Activated naive CD8-positive, alpha-beta T cell treated with anti-CD3 and anti-CD28 coated beads, Interleukin-2, amount 50 U/mL, for 24 hours (primary cell): ENCODE measurements at regions not wholly inside any gene's neighbourhood (a gene's known extent, or its start where the extent isn't known, plus 50 kb on each side); places are given as distances from the start of the nearest gene placed in this dataset.

Experiments
- ATAC-seq: fragments of 150-1000 bp; cut with Tn5 transposase; one replicate; pipeline ENCODE4 v1.10.0; 2021
- DNase-seq: peaks from one replicate; pipeline ENCODE4 v3.0.0; 2021
- H3K27ac Mint-ChIP-seq: one replicate; pipeline ENCODE4 v1.8.0; 2021; ENCODE audit warnings: mild to moderate bottlenecking, mixed read lengths
- H3K27me3 Mint-ChIP-seq: one replicate; pipeline ENCODE4 v1.8.0; 2021; ENCODE audit warnings: mixed read lengths
- H3K36me3 Mint-ChIP-seq: one replicate; pipeline ENCODE4 v1.8.0; 2021; ENCODE audit warnings: low read depth, mixed read lengths
- H3K4me1 Mint-ChIP-seq: one replicate; pipeline ENCODE4 v1.8.0; 2021; ENCODE audit warnings: mixed read lengths
- H3K4me3 Mint-ChIP-seq: one replicate; pipeline ENCODE4 v1.8.0; 2021; ENCODE audit warnings: mild to moderate bottlenecking, moderate library complexity, mixed read lengths
- H3K9me3 Mint-ChIP-seq: one replicate; pipeline ENCODE4 v1.8.0; 2021; ENCODE audit warnings: mixed read lengths

DNA sequence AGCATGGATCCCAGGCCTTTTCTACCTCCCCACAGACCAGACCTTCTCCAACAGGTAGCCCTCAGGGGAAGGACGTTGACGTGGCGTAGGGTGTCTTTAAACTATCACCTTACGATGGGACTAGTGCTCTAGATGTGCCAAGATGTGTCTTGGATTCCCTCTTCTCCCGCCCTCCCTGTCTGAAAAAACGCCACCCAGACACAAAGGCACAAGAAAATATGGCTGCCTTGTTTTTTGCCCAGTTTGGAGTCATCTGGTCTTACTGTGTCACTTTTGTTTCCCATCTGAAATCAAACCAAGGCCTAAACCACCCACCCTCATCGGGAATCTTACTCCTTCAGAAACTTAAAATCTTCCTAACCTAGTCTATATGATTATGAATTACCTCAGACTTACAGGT, 235.4 kb downstream of the OR13H1 start:
- Mint-ChIP-seq H3K9me3 (no peaks in the 10 kb centered on the region), H3K4me3 (no peak overlapping the region), H3K4me1 (no peaks in the 10 kb centered on the region), H3K36me3 (no peaks in the 10 kb centered on the region), H3K27ac (no peak overlapping the region), H3K27me3 (no peaks in the 10 kb centered on the region)
- DNase-seq (no peak), ATAC-seq (no peak)

DNA sequence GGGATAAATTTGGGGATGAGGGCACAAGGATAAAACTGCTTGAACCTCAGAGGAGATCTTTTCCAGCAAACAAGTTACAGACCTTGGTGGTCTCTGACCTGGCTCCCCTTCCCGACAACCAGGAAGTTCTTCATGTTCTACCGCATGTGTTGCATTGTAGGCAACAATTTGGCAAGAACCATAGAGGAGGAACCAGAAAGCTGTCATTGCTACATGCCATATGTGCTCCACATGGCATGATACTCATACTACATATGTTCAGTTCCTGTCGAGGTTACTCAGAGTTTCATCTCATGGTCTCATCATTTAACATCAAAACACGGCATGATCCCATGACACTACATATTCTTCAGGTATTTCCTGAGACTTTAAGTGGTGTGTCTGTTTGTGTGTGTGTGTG, 235.9 kb downstream of the OR13H1 start:
- H3K4me3 Mint-ChIP-seq = no peak overlapping the region
- DNase-seq (no peak), ATAC-seq (no peak)
- no peaks in the 10 kb centered on the region for H3K27me3 Mint-ChIP-seq
- no peaks in the 10 kb centered on the region for H3K36me3 Mint-ChIP-seq
- H3K4me1 Mint-ChIP-seq = no peaks in the 10 kb centered on the region
- H3K9me3 Mint-ChIP-seq = no peaks in the 10 kb centered on the region
- no peak overlapping the region for H3K27ac Mint-ChIP-seq

DNA sequence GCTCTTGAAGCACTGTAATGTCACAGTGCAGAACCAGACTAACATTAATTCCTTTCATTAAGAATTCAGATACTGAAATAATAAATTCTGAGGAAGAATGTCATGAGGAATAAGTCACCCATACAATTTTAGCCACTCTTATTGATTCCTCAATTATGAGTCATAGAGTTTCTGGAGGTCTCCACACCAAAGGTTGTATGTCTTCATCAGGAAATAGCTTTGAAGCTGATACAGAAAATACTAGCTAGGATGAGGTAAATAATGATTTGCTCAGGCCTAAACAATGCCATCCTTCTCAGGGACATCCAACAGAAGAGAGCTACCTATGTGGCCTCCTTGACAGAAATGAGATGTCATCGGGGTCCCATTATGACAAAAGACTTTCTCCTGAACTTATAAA, 238.8 kb downstream of the OR13H1 start:
- H3K27ac Mint-ChIP-seq = no peak overlapping the region
- no peak for ATAC-seq
- H3K4me1 Mint-ChIP-seq = no peaks in the 10 kb centered on the region
- H3K4me3 Mint-ChIP-seq = no peak overlapping the region
- no peaks in the 10 kb centered on the region for H3K9me3 Mint-ChIP-seq
- no peaks in the 10 kb centered on the region for H3K36me3 Mint-ChIP-seq
- DNase-seq = no peak
- no peaks in the 10 kb centered on the region for H3K27me3 Mint-ChIP-seq

- Mint-ChIP-seq H3K4me3 (no peak overlapping the region), H3K4me1 (no peaks in the 10 kb centered on the region), H3K27me3 (no peaks in the 10 kb centered on the region), H3K36me3 (no peaks in the 10 kb centered on the region), H3K9me3 (no peaks in the 10 kb centered on the region), H3K27ac (no peak overlapping the region)
- ATAC-seq (no peak), DNase-seq (no peak)
Measured at GRCh38 chrX:131783555-131784308, 239.4 kb upstream of the STK26 start.

DNA sequence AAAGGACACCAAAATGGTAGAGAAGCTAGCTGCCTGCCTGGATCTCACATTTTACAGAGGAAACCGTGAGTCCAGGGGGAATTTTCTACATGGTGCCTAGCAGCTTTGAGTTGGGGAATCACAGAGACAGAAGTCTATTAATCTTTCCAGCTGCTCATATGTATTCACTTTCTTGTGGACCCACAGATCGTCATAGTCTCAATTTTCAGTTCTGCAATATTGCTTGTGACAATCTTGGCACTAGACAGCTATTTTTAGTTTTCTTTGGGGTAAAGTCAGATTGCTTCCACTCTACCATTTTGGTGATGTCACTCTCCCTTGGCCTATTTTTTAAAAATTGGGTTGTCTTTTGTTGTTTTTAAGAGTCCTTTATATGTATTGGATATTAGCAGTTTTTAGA, 233.4 kb upstream of the STK26 start:
- H3K9me3 Mint-ChIP-seq = no peaks in the 10 kb centered on the region
- no peak overlapping the region for H3K27ac Mint-ChIP-seq
- DNase-seq = no peak
- H3K27me3 Mint-ChIP-seq = no peaks in the 10 kb centered on the region
- no peaks in the 10 kb centered on the region for H3K4me1 Mint-ChIP-seq
- ATAC-seq = no peak
- peaks cover 2% of the 10 kb centered on the region for H3K36me3 Mint-ChIP-seq
- H3K4me3 Mint-ChIP-seq = no peak overlapping the region

GRCh38 chrX:131791608-131792355, 231.3 kb upstream of the STK26 start:
- ATAC-seq (no peak), DNase-seq (no peak)
- H3K36me3 Mint-ChIP-seq = peaks cover 2% of the 10 kb centered on the region
- no peaks in the 10 kb centered on the region for H3K4me1 Mint-ChIP-seq
- no peak overlapping the region for H3K27ac Mint-ChIP-seq
- no peak overlapping the region for H3K4me3 Mint-ChIP-seq
- H3K9me3 Mint-ChIP-seq = no peaks in the 10 kb centered on the region
- no peaks in the 10 kb centered on the region for H3K27me3 Mint-ChIP-seq

GRCh38 chrX:131792356-131792749, 230.7 kb upstream of the STK26 start:
- Mint-ChIP-seq H3K36me3 (peaks cover 2% of the 10 kb centered on the region), H3K4me3 (no peak overlapping the region), H3K27me3 (no peaks in the 10 kb centered on the region), H3K9me3 (no peaks in the 10 kb centered on the region), H3K4me1 (no peaks in the 10 kb centered on the region), H3K27ac (no peak overlapping the region)
- ATAC-seq (no peak), DNase-seq (no peak)

DNA sequence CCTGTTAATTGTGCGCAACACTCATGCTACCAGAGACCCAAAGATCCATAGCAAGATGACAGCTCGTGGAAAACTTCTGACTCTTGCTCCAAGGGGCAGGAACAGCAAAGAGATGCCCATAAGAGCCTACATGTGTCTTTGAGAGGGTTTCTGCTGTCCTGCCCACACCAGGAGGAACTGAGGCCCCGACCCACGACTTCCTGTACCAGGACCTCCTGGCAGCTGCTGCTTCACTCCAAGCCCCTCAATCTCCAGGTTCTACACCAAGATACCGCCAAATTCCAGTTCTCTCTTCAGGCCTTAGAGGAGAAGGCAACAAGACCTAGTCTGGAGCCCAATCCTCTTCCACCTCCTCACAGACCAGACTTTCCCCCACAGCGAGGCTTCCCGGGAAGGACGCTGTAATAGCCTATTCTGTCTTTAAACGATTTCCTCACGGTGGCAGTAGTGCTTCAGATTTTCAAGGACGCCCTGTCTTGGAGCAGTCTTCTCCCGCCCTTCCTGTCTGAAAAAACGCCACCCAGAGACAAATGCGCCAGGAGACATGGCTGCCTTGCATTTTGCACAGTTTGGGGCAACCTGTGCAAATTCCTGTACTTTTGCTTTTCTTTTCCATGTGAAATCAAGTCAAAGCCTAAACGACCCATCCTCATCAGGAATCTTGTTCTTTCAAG, 230.2 kb upstream of the STK26 start:
- Mint-ChIP-seq H3K4me1 (no peaks in the 10 kb centered on the region), H3K9me3 (no peaks in the 10 kb centered on the region), H3K36me3 (peaks cover 2% of the 10 kb centered on the region), H3K27ac (no peak overlapping the region), H3K4me3 (no peak overlapping the region), H3K27me3 (no peaks in the 10 kb centered on the region)
- ATAC-seq (no peak), DNase-seq (no peak)

- Mint-ChIP-seq H3K27me3 (no peaks in the 10 kb centered on the region), H3K36me3 (peaks cover 2% of the 10 kb centered on the region), H3K4me1 (no peaks in the 10 kb centered on the region), H3K4me3 (no peak overlapping the region), H3K27ac (no peak overlapping the region), H3K9me3 (no peaks in the 10 kb centered on the region)
- no peak for ATAC-seq
- no peak for DNase-seq
Measured at GRCh38 chrX:131795442-131796229, 227.5 kb upstream of the STK26 start.

DNA sequence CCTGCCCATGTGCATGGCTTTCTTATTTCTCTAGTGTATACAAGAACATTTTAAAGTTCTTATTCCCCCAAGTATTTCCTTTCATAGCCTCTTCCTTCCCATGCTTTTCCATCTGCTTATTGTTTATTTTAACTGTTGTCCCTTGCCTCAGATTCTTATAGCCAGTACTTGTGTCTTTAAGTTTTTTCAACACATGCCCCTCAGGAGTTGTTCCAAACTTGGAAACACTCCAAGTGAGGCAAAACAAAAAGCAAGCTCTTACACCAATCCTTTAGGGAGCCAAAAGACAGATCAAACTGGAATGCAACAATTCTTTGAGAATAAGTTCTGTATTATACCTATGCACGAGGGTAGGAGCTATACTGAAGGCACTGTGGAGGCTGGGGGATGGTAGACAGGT, 222.0 kb upstream of the STK26 start:
- Mint-ChIP-seq H3K9me3 (no peaks in the 10 kb centered on the region), H3K4me3 (no peak overlapping the region), H3K36me3 (no peaks in the 10 kb centered on the region), H3K4me1 (no peaks in the 10 kb centered on the region), H3K27ac (no peak overlapping the region), H3K27me3 (no peaks in the 10 kb centered on the region)
- ATAC-seq (no peak), DNase-seq (no peak)

DNA sequence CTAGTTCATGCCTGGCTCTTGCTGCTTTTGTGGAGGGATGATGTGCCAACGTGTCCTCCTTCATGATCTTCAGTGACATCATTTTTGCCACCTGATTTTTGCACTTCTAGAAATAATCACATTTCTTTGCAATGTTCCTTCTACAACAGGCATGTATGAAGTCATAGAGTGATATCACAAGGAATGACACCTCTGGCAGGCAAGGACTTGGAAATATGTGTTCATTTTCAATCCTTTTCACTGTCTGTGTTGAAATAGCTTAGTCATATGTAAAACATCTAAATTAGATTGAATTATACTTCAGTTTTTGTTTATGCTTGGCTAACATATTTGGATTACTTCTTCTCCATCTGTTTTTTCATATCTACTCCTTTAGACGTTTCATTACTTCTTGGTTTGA, 221.2 kb upstream of the STK26 start:
- Mint-ChIP-seq H3K9me3 (no peaks in the 10 kb centered on the region), H3K36me3 (no peaks in the 10 kb centered on the region), H3K4me3 (no peak overlapping the region), H3K27me3 (no peaks in the 10 kb centered on the region), H3K27ac (no peak overlapping the region), H3K4me1 (no peaks in the 10 kb centered on the region)
- ATAC-seq = no peak
- no peak for DNase-seq

DNA sequence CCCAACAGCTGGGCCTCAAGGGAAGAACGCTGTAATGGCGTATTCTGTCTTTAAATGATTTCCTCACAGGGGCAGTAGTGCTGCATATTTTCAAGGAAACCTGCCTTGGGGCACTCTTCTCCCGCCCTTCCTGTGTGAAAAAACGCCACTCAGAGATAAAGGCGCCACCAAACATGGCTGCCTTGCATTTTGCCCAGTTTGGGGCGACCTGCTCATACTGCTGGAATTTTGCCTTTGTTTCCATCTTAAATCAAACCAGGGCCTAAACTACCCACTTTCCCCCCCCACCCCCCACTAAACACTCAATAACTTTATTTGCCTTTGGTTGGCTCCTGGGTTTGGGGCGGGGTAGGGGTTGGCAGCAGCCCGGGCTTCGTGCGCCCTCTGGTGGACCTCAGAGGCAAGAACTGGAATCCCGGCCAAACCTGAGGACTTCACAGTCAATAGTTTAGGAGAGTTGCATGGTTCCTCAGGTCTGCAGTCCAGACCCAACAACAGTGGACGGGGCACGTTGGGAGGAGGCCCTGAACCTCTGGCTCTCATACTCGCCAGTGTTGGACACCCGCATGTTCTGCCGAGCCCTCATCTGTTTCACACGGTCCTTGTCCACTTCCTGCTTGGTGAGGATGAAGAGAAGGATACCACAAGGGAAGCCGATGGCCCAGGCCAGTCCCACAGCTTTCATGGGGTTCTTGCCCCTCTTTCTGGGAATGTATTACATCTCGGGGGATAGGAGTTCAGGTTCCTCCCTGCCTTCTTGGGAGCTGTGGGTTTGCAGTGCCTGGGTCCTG, 220.1 kb upstream of the STK26 start:
- no peaks in the 10 kb centered on the region for H3K4me1 Mint-ChIP-seq
- H3K27ac Mint-ChIP-seq = no peak overlapping the region
- no peak overlapping the region for H3K4me3 Mint-ChIP-seq
- ATAC-seq (no peak), DNase-seq (peak; percentile 20)
- no peaks in the 10 kb centered on the region for H3K27me3 Mint-ChIP-seq
- H3K9me3 Mint-ChIP-seq = no peaks in the 10 kb centered on the region
- H3K36me3 Mint-ChIP-seq = no peaks in the 10 kb centered on the region

- H3K4me3 Mint-ChIP-seq = peak overlapping the region; percentile 61
- DNase-seq (peak; percentile 46), ATAC-seq (peak; percentile 85)
- no peaks in the 10 kb centered on the region for H3K36me3 Mint-ChIP-seq
- H3K4me1 Mint-ChIP-seq = peaks cover 31% of the 10 kb centered on the region
- no peaks in the 10 kb centered on the region for H3K27me3 Mint-ChIP-seq
- peak overlapping the region; percentile 85 for H3K27ac Mint-ChIP-seq
- H3K9me3 Mint-ChIP-seq = no peaks in the 10 kb centered on the region
Measured at GRCh38 chrX:131812847-131813825, 210.0 kb upstream of the STK26 start.
